ENCODE measurements at regions not wholly inside any gene's neighbourhood (a gene's known extent, or its start where the extent isn't known, plus 50 kb on each side); places are given as distances from the start of the nearest gene placed in this dataset.

DNA sequence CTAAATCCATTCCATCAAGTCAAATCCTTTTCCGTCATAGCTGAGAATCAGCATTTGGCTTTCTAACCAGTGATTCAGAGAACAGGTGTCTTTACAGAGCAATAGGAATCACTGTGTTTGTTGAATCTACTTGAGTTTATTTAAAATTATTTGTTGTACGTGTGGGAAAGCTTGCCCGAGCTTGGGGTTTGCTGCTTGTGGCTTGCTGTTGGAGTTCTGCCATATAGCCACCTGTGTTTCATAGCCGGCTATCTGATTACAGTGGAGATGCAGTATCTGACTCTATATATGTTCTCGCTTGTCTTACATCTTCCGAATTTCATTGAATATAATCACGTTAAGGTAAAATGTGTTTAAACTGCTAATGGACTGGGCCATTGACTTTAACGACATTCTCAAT, 274.3 kb upstream of the MKI67 start:
- TF ChIP-seq, protein P1, sequence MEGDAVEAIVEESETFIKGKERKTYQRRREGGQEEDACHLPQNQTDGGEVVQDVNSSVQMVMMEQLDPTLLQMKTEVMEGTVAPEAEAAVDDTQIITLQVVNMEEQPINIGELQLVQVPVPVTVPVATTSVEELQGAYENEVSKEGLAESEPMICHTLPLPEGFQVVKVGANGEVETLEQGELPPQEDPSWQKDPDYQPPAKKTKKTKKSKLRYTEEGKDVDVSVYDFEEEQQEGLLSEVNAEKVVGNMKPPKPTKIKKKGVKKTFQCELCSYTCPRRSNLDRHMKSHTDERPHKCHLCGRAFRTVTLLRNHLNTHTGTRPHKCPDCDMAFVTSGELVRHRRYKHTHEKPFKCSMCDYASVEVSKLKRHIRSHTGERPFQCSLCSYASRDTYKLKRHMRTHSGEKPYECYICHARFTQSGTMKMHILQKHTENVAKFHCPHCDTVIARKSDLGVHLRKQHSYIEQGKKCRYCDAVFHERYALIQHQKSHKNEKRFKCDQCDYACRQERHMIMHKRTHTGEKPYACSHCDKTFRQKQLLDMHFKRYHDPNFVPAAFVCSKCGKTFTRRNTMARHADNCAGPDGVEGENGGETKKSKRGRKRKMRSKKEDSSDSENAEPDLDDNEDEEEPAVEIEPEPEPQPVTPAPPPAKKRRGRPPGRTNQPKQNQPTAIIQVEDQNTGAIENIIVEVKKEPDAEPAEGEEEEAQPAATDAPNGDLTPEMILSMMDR (IDR thresholded peaks at IDR 0.05; ENCODE audit: borderline replicate concordance, control extremely low read depth, extremely low read depth, insufficient read depth, missing control alignments), result no peak
- no peak for DNase-seq (ENCODE audit: low spot score)
- in situ Hi-C loops (cut with MboI; ENCODE audit: low sequenced_read_pairs, unreplicated experiment), result no loop called here

DNA sequence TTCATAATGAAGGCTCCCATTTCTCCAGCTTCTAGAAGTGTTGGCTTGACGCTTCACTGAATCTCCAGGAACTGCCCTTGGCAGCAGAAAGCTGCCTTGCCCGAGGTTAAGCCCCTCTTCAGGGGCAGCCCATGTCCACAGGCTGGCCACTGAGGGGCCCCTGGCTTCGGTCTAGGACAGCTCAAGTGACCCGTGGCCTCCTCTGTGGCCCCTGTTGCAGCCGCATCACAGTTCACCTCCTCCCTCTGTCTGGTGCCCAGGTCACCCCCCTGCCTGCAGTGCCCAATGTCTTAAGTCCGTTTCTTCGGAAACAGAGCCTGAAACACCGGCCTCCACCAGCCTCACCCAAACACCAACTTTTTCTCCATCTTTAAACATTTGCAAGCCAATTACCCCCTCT, 279.2 kb upstream of the MKI67 start:
- TF ChIP-seq, protein P1 (IDR thresholded peaks at IDR 0.05; ENCODE audit: borderline replicate concordance, control extremely low read depth, extremely low read depth, insufficient read depth, missing control alignments), result no peak
- in situ Hi-C loops (cut with MboI; ENCODE audit: low sequenced_read_pairs, unreplicated experiment), result no loop called here
- no peak for DNase-seq (ENCODE audit: low spot score)

DNA sequence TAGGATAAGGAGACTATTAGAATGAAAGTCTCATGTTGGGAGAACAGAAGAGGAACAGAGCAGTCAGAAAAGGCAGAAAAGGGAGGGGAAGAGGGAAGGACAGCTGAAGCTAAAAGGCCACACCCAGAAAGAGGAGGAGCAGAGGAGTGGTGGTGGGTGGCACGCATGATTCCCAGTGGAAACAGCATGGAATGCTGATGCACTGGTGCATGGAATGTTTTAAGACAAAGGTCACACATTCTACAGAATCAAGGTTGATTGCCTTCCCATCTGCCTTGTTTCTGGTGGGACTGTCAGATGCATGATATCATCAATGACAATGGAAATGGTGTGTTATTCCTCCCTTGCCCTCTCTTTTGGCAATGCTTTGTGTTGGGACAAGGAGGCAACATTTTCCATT, 285.4 kb upstream of the MKI67 start:
- TF ChIP-seq, protein P1 (IDR thresholded peaks at IDR 0.05; ENCODE audit: borderline replicate concordance, control extremely low read depth, extremely low read depth, insufficient read depth, missing control alignments), result no peak
- in situ Hi-C loops (cut with MboI; ENCODE audit: low sequenced_read_pairs, unreplicated experiment), result no loop called here
- DNase-seq (ENCODE audit: low spot score), result no peak

DNA sequence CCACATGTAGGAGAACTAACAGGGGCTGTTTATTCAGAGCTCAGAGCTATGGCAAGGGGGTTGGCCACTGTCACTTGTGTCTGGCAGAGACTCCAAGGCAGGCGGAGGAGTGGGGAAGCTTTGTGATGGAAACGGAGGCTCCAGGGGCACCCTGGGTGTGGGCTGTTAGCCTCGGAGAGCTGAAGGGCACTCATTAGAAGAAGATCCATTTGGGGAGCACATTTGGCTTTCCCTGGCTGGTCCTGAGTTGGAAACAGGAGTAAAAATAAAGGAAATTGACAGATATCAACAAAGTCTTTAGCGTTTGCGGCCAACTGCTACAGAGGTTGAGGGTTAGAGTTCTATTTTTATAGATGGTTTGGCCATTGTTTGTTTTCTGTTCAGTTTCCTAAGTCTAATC, 288.3 kb upstream of the MKI67 start:
- TF ChIP-seq, protein P1 (IDR thresholded peaks at IDR 0.05; ENCODE audit: borderline replicate concordance, control extremely low read depth, extremely low read depth, insufficient read depth, missing control alignments), result no peak
- DNase-seq (ENCODE audit: low spot score), result no peak
- in situ Hi-C loops (cut with MboI; ENCODE audit: low sequenced_read_pairs, unreplicated experiment), result no loop called here

DNA sequence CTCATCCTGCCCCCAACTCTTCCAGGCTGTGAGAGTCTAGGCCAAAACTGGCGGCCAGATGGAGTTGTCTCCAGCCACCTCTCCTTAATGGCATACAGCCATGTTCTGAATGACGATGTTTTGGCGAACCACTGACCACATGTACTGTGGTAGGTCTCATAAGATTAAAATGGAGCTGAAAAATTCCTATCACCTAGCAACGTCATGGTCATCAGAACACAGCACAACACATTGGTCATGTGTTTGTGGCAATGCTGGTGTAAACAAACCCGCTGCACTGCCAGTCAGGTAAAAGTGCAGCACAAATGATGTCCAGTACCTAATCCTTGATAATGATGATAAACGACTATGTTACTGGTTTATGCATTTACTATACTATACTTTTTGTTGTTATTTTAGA, 290.0 kb upstream of the MKI67 start:
- DNase-seq (ENCODE audit: low spot score), result no peak
- in situ Hi-C loops (cut with MboI; ENCODE audit: low sequenced_read_pairs, unreplicated experiment), result no loop called here
- TF ChIP-seq, protein P1 (IDR thresholded peaks at IDR 0.05; ENCODE audit: borderline replicate concordance, control extremely low read depth, extremely low read depth, insufficient read depth, missing control alignments), result no peak

DNA sequence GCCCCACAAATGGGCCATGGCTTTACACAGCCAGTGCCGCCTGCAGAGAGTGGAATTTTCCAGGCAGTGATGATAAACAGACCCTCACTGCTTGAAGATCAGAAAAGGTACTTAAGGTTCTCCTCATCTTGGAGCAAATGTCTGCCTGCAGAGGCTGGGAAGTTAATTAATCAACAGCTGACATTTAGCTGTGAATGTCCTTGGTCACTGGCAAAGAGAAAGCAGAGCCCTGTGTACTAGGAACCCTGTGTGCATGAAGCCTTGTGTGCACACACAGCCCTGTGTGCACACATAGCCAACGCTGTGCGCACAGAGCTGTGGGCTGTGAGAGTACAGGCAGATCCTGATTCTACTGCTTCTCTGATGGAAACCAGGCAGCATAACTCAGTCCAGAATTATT, 291.6 kb upstream of the MKI67 start:
- in situ Hi-C loops (cut with MboI; ENCODE audit: low sequenced_read_pairs, unreplicated experiment), result no loop called here
- no peak for DNase-seq (ENCODE audit: low spot score)
- TF ChIP-seq, protein P1 (IDR thresholded peaks at IDR 0.05; ENCODE audit: borderline replicate concordance, control extremely low read depth, extremely low read depth, insufficient read depth, missing control alignments), result no peak

DNA sequence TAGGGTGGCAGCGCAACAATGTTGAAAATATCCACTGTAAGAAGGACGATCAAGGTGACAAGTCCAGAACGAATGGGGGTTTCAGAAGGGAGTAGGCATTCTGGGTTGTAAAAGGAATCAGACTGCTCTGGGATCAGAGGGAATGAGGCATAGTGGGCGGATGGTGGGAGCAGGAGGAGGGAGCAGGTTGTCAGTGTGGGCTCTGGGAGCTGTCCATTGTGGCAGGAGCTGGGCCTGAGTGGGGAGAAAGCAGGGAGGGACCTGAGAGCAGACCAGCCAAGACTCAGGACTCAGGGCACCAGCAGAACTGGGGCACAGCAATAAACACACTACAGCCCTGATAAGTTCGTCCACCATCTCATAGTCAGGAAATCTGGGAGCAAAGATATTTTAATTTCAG, 292.6 kb upstream of the MKI67 start:
- no peak for DNase-seq (ENCODE audit: low spot score)
- TF ChIP-seq, protein P1 (IDR thresholded peaks at IDR 0.05; ENCODE audit: borderline replicate concordance, control extremely low read depth, extremely low read depth, insufficient read depth, missing control alignments), result no peak
- in situ Hi-C loops (cut with MboI; ENCODE audit: low sequenced_read_pairs, unreplicated experiment), result no loop called here
